Loucy (cell line): ENCODE measurements at regions not wholly inside any gene's neighbourhood (a gene's known extent, or its start where the extent isn't known, plus 50 kb on each side); places are given as distances from the start of the nearest gene placed in this dataset.

Experiments used
- CTCF ChIP-seq: fragments of 200-600 bp; sonication (generic); conservative IDR thresholded peaks from 2 replicates; pipeline ENCODE4 v1.5.1; 2014; ENCODE audit warnings: mild to moderate bottlenecking, antibody characterized with exemption, low read length
- EZH2phosphoT487 ChIP-seq: fragments of 200-600 bp; IDR thresholded peaks from 2 replicates; pipeline ENCODE4 v1.6.1; 2018; ENCODE audit warnings: antibody characterized with exemption, mild to moderate bottlenecking, moderate library complexity, borderline replicate concordance

DNA sequence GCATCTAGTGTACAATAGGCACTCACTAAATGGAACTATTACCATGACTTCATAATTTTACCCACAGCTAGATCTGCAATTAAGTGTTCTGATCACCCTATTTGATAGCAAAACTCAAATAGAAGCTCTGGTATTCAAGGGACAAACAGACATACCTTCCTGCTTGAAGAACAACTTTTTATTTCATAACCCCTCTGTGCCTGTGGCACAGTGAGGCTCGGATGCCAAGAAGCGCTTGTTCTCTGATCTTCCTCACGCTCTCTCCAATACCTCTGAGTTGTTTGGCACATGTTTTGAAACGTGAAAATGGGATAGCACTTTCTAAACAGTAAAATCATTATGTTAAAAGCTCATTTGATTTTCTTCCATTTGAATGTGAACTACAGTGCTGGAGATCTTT is 232.0 kb downstream of the KLF5 start:
- TF ChIP-seq CTCF (no peak), EZH2phosphoT487 (no peak)
